OCI-LY3 (cell line): ENCODE measurements at regions not wholly inside any gene's neighbourhood (a gene's known extent, or its start where the extent isn't known, plus 50 kb on each side); places are given as distances from the start of the nearest gene placed in this dataset.

Experiments
- EZH2phosphoT487 ChIP-seq: fragments of 200-600 bp; shearing (Covaris generic); IDR thresholded peaks from 2 replicates; pipeline ENCODE4 v1.6.1; 2018; ENCODE audit warnings: antibody characterized with exemption, mixed run types, low read depth
- TF ChIP-seq, protein P1 (sequence below): fragments of 200-600, 300-600 bp; sonication (generic); IDR thresholded peaks from 2 replicates; pipeline ENCODE4 v1.5.1; 2014; ENCODE audit warnings: antibody characterized with exemption, low read length, low read depth

DNA sequence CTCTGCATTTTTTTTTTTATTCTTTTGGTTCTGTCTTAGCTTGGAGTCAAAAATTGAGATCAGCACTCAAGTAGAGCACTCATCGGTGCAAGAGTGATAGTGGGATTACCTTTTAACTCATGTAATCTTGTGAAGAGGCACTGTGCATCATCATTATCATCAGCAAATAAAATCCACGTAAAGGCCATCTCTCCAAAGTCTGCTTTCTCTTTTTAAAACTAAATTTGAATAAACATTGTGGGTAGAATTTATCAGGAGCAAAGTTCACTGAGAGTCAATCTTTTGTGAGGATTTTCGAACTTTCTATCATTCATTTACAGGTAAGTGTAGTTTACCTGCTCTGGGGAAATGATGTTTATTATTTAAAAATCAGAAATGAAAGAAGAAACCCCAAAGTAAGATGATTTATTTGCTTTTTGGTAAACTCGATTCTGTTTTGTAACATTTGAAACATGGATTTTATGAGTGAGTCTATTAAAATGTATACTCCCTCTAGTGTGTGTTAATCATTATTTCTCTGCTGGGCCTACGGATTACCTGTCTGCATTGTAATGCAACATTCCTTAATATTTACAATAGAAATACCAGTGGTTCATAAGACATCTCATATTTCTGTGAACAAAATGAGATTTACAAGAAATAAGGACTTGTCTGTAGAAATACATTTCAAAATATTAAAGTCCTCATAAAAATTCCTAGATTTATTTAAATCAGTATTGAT is 327.7 kb upstream of the NAALADL2 start:
- TF ChIP-seq, protein P1, sequence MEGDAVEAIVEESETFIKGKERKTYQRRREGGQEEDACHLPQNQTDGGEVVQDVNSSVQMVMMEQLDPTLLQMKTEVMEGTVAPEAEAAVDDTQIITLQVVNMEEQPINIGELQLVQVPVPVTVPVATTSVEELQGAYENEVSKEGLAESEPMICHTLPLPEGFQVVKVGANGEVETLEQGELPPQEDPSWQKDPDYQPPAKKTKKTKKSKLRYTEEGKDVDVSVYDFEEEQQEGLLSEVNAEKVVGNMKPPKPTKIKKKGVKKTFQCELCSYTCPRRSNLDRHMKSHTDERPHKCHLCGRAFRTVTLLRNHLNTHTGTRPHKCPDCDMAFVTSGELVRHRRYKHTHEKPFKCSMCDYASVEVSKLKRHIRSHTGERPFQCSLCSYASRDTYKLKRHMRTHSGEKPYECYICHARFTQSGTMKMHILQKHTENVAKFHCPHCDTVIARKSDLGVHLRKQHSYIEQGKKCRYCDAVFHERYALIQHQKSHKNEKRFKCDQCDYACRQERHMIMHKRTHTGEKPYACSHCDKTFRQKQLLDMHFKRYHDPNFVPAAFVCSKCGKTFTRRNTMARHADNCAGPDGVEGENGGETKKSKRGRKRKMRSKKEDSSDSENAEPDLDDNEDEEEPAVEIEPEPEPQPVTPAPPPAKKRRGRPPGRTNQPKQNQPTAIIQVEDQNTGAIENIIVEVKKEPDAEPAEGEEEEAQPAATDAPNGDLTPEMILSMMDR, result no peak
- TF ChIP-seq EZH2phosphoT487, result no peak
